HG02623 (cell line): ENCODE measurements at regions not wholly inside any gene's neighbourhood (a gene's known extent, or its start where the extent isn't known, plus 50 kb on each side); places are given as distances from the start of the nearest gene placed in this dataset.

Source experiments
- ATAC-seq: cut with Tn5 transposase; IDR thresholded peaks from one replicate; pipeline ENCODE4 v1.9.1; 2021; ENCODE audit warnings: moderate library complexity; ENCODE audit not compliant: unreplicated experiment

GRCh38 chr5:73231246-73231778 lies 58.3 kb downstream of the TMEM174 start:
- no peak for ATAC-seq

- no peak for ATAC-seq
Measured at GRCh38 chr5:73230264-73231245, 57.6 kb downstream of the TMEM174 start.

GRCh38 chr5:73229271-73229670 lies 56.3 kb downstream of the TMEM174 start:
- no peak for ATAC-seq

- ATAC-seq, result no peak
Measured at GRCh38 chr5:73228052-73228451, 55.1 kb downstream of the TMEM174 start.
